NCI-H510A treated with DMSO at 0.1 percent for 48 hours (cell line): ENCODE measurements at regions not wholly inside any gene's neighbourhood (a gene's known extent, or its start where the extent isn't known, plus 50 kb on each side); places are given as distances from the start of the nearest gene placed in this dataset.

Source experiments
- DNase-seq: peaks from one replicate; lab custom pipeline; 2025; lab: John Stamatoyannopoulos, UW

GRCh38 chr3:30331519-30331918 lies 274.9 kb upstream of the TGFBR2 start:
- DNase-seq: no peak

- no peak for DNase-seq
Measured at GRCh38 chr3:30332196-30333021, 274.0 kb upstream of the TGFBR2 start.

GRCh38 chr3:30333143-30333542 lies 273.3 kb upstream of the TGFBR2 start:
- DNase-seq: no peak

DNA sequence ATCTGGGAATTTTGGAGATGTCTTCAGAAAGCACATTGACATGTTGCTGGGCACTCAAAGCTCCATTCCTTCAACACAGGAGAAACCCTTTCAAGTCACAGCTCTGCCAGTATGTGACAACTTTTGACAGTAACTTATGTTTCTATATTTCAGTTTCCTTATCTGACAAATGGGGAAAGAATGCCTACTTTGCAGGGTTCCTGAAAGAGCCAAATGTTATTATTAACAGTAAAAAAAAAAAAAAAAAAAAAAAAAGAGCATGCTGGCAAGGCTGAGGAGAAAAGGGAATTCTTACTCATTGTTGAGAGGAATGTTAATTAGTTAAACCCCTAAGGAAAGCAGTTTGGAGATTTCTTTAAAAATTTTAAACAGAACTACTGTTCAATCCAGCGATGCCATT lies 272.5 kb upstream of the TGFBR2 start:
- no peak for DNase-seq

DNA sequence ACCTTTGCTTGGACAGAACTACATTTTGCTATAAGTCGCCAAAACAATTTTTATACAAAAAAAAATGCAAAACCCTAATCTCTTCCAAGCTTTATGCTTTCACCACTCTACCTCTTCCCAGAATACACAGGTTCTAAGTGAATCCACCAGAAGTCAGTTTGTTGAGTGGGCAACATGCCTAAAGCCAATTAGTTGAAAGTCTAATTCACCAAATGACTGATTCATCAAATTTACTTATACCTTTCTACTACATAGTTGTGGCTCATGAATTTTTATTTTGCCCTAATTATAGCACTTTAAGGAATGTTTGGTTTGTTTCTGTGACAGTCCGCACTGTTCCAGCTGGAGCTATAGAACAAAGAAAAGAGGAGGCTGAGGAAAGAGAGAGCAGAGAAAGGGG lies 265.9 kb upstream of the TGFBR2 start:
- DNase-seq: no peak

DNA sequence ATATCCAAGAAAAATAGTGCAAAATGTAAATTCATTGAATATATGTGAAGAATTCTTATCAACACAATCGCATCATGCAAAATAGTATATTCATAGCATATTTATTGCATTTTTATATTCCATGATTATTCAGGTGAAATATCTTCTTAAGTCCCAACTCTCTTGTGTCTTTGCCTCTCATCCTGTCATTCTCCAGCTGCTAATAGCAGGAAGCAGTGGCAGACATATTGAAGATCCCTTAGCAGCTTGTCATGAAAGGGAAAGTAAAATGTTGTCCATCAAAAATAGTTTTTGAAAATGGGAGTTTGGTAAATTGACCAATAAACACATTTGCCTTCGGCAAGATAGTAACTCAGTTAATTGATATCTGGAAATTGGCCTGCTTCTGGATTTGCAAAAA lies 265.3 kb upstream of the TGFBR2 start:
- no peak for DNase-seq

GRCh38 chr3:30341851-30342250 lies 264.6 kb upstream of the TGFBR2 start:
- no peak for DNase-seq

DNA sequence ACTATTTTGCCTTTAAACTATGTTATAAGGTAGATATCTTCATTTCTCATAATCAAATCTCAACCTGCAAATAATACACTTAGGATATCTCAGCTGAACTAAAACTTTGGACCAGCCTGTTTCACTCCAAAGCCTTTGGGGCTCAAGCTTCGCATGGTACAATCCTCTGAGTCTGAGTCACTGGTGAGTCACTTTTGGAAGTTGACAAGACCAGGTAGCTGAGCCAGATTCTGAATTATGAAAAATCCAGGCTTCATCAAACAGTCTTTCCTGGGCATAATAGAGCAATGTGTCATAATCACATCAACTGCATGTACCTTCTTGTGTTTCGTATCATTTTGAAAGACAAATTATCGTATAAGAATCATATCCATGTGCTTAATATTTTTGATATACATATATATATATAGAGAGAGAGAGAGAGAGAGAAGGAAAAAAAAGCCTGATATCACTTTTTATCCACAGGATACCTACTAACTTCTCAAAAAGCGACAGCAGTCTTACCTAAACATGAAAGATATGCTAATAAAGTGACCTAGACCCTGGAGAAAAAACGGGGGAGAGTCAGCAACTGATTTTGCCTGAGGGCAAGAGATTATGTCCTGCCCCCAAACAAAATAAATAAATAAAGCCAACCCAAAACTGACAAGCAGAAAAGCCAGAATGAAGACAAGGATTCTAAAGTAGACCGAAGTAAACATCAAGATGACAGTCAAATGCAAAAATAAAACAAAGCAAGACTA lies 263.9 kb upstream of the TGFBR2 start:
- no peak for DNase-seq

- no peak for DNase-seq
Measured at GRCh38 chr3:30343067-30343831, 263.2 kb upstream of the TGFBR2 start.

GRCh38 chr3:30343861-30344260 lies 262.5 kb upstream of the TGFBR2 start:
- DNase-seq: no peak

GRCh38 chr3:30344288-30344687 lies 262.1 kb upstream of the TGFBR2 start:
- DNase-seq: peak; percentile 65

- DNase-seq: no peak
Measured at GRCh38 chr3:30346933-30347320, 259.5 kb upstream of the TGFBR2 start.

DNA sequence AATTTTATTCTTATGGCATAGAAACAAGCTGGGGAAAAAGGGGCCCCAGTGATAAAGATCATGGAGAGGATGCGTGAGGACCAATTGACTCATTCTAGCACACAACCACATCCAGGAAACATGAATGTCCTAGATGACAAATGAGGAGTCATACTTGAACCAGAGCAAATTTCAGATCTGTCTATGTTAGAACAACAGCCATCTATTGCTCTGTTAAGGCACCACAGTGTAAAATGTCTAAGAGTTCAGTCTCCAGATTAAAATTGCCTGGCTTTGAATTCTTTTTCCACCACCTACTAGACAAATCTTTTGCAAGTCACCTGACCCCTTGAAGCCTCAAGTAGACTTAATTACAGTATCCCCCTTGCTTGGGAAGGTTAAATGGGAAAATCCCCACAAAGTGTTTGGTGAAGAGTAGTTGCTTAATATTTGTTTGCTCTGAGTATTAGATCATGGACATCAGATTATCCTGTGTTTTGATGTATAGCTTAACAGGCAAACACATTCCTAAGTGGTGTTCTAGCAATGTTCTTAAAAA lies 258.7 kb upstream of the TGFBR2 start:
- no peak for DNase-seq

DNA sequence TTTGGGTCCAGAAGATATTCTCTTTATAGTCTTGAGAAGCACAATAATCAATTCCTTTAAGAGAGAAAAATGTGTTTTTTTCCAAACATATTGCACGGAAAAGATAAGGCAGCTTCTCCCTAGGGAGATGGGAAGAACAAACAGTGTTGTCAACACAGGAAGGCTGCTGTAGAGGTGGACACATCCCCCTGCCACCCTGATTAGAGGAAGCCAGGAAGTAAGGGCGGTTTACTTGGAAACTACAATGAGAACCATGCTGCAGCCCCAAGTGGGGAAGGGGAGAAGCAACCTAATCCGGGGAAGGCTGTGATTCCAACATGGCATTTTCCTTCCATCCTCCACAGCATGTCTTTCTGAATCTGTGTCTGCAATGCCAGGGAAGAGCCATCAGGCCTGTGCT lies 256.9 kb upstream of the TGFBR2 start:
- no peak for DNase-seq

DNA sequence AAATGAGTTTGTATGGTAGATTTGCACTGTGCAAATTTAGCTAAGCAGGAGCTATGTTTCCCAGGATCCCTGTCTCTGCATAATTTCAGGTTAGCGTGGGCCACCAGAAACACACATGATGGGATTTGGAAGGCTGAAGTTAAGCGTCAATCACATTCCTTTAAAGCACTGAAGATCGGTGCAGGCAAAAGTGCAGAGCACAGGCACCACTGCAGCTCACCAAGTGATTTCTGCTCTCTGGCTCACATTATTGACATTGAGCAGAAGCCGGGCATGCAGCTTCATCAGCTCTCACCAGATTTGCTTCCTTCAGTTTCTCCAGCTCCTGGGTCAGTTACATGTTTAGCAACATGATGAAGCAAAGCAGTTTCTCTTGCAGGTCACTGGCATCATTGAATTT lies 256.4 kb upstream of the TGFBR2 start:
- DNase-seq: no peak

DNA sequence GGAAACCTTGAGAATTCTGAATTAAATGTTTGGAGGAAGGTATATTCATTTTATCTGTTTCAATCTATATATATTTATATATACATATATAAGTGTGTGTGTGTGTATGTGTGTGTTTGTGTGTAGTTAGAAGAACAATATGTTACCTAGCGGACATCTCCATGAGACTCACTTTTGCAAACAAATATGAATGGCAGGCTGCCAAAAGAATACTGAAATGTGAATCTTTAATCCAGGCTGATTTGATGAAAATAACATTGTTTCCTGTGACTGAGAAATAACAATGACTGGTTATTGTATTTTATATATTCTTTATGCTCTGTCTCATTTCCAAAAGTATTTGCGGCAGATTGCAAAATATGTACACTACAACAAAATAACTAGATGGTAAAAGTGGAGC lies 255.5 kb upstream of the TGFBR2 start:
- DNase-seq: no peak

- no peak for DNase-seq
Measured at GRCh38 chr3:30352410-30353318, 253.7 kb upstream of the TGFBR2 start.

GRCh38 chr3:30353711-30354467 lies 252.5 kb upstream of the TGFBR2 start:
- no peak for DNase-seq

GRCh38 chr3:30354513-30354912 lies 251.9 kb upstream of the TGFBR2 start:
- no peak for DNase-seq

- DNase-seq: peak; percentile 77
Measured at GRCh38 chr3:30354972-30355371, 251.4 kb upstream of the TGFBR2 start.

GRCh38 chr3:30355622-30356021 lies 250.8 kb upstream of the TGFBR2 start:
- no peak for DNase-seq
